HepG2 (cell line): ENCODE measurements at regions not wholly inside any gene's neighbourhood (a gene's known extent, or its start where the extent isn't known, plus 50 kb on each side); places are given as distances from the start of the nearest gene placed in this dataset.

Experiments
- ATF5 ChIP-seq: sonication (generic); formaldehyde crosslinking; IDR thresholded peaks from 2 replicates; pipeline ENCODE4 v1.4.0; 2020; ENCODE audit warnings: mild to moderate bottlenecking, low read depth, missing genetic modification reagents
- BHLHE40 ChIP-seq: IDR thresholded peaks from 2 replicates; pipeline ENCODE4 v1.6.1; 2011; ENCODE audit warnings: low read length, improper control_type of control experiment
- CBX1 ChIP-seq: IDR thresholded peaks from one replicate; pipeline ENCODE4 v1.6.1; 2016; ENCODE audit warnings: antibody characterized with exemption, low read depth
- HNF1A ChIP-seq, 2 experiments: sonication (generic) in 1 of 2; formaldehyde crosslinking in 1 of 2; IDR thresholded peaks; 2 replicates each; pipeline versions ENCODE4 v1.4.0 to v1.6.1; 2016 to 2020; ENCODE audit warnings: borderline replicate concordance in 1 of 2, low read depth in 1 of 2, mild to moderate bottlenecking in 1 of 2, missing genetic modification reagents in 1 of 2
- KLF13 ChIP-seq: sonication (generic); formaldehyde crosslinking; IDR thresholded peaks from 2 replicates; pipeline ENCODE4 v1.4.0; 2020; ENCODE audit warnings: mild to moderate bottlenecking, missing genetic modification reagents
- KLF15 ChIP-seq: sonication (generic); formaldehyde crosslinking; IDR thresholded peaks from 2 replicates; pipeline ENCODE4 v1.8.1; 2023; ENCODE audit warnings: borderline replicate concordance, mild to moderate bottlenecking, inconsistent platforms, missing genetic modification reagents, mixed read lengths
- RERE ChIP-seq: IDR thresholded peaks from 2 replicates; pipeline ENCODE4 v1.6.1; 2016; ENCODE audit warnings: low read depth, missing genetic modification reagents, missing compliant biosample characterization
- RFX1 ChIP-seq: fragments of 450-650 bp; IDR thresholded peaks from 2 replicates; pipeline ENCODE4 v1.6.1; 2017
- TCF7 ChIP-seq: sonication (generic); IDR thresholded peaks from 2 replicates; pipeline ENCODE4 v1.6.1; 2016; ENCODE audit warnings: antibody characterized with exemption, low read depth
- TFDP2 ChIP-seq: sonication (generic); formaldehyde crosslinking; IDR thresholded peaks from 2 replicates; pipeline ENCODE4 v1.4.0; 2020; ENCODE audit warnings: missing genetic modification reagents
- THAP8 ChIP-seq: sonication (generic); formaldehyde crosslinking; IDR thresholded peaks from 2 replicates; pipeline ENCODE4 v1.5.1; 2020; ENCODE audit warnings: missing genetic modification reagents, mild to moderate bottlenecking, borderline replicate concordance
- ZFP41 ChIP-seq: sonication (generic); formaldehyde crosslinking; IDR thresholded peaks from 2 replicates; pipeline ENCODE4 v1.4.0; 2020; ENCODE audit warnings: mild to moderate bottlenecking, missing genetic modification reagents, borderline replicate concordance
- ZNF12 ChIP-seq: sonication (generic); formaldehyde crosslinking; IDR thresholded peaks from 2 replicates; pipeline ENCODE4 v1.5.0; 2020; ENCODE audit warnings: missing genetic modification reagents
- ZNF235 ChIP-seq: sonication (generic); formaldehyde crosslinking; IDR thresholded peaks from 2 replicates; pipeline ENCODE4 v1.8.1; 2023; ENCODE audit warnings: mild to moderate bottlenecking, missing genetic modification reagents, borderline replicate concordance
- ZNF274 ChIP-seq: sonication (generic); formaldehyde crosslinking; IDR thresholded peaks from 2 replicates; pipeline ENCODE4 v1.5.1; 2020; ENCODE audit warnings: mild to moderate bottlenecking, missing genetic modification reagents
- ZNF460 ChIP-seq: sonication (generic); formaldehyde crosslinking; IDR thresholded peaks from 2 replicates; pipeline ENCODE4 v1.5.1; 2020; ENCODE audit warnings: missing genetic modification reagents, mild to moderate bottlenecking, borderline replicate concordance
- ZNF674 ChIP-seq: sonication (generic); formaldehyde crosslinking; IDR thresholded peaks from 2 replicates; pipeline ENCODE4 v1.5.0; 2020; ENCODE audit warnings: low read depth, mild to moderate bottlenecking, missing genetic modification reagents

GRCh38 chr9:91100878-91101450 is 260.8 kb downstream of the AUH start (continued):
- TF ChIP-seq RFX1 = no peak
- TF ChIP-seq THAP8 (CRISPR knock-in tag) = 0 out of 2 replicates have a peak, but pooled peaks have one; percentile 41
- TF ChIP-seq HNF1A (IDR thresholded peaks at IDR 0.05; ENCODE audit: low read depth) = peak; percentile 70
- 0 out of 2 replicates have a peak, but pooled peaks have one; percentile 38 for TF ChIP-seq HNF1A (CRISPR knock-in tag; IDR thresholded peaks at IDR 0.05; ENCODE audit: borderline replicate concordance)
- peak; percentile 79; the same call in 1 of the 2 replicates for TF ChIP-seq ZFP41 (CRISPR knock-in tag)
- peak; percentile 78 for TF ChIP-seq TFDP2 (CRISPR knock-in tag)
- peak; percentile 70 for TF ChIP-seq CBX1
- TF ChIP-seq ZNF235 (CRISPR knock-in tag) = no peak
- no peak for TF ChIP-seq KLF15 (CRISPR knock-in tag)
- peak; percentile 19; the same call in 1 of the 2 replicates for TF ChIP-seq RERE (CRISPR knock-in tag)
- TF ChIP-seq ZNF12 (CRISPR knock-in tag) = no peak
- TF ChIP-seq ATF5 (CRISPR knock-in tag) = no peak
- TF ChIP-seq ZNF460 (CRISPR knock-in tag) = peak; percentile 59; the same call in 1 of the 2 replicates
- no peak for TF ChIP-seq BHLHE40
- TF ChIP-seq ZNF674 = no peak
- TF ChIP-seq ZNF274 (CRISPR knock-in tag) = peak; percentile 68; the same call in 1 of the 2 replicates
- peak; percentile 50; the same call in 1 of the 2 replicates for TF ChIP-seq TCF7
- 0 out of 2 replicates have a peak, but pooled peaks have one; percentile 36 for TF ChIP-seq KLF13 (CRISPR knock-in tag)
